GM23338 (cell line): ENCODE measurements at regions not wholly inside any gene's neighbourhood (a gene's known extent, or its start where the extent isn't known, plus 50 kb on each side); places are given as distances from the start of the nearest gene placed in this dataset.

Experiments
- ATAC-seq: fragments of 200-7000 bp; cut with Tn5 transposase; 3 replicates; pipeline ENCODE4 v1.9.1; 2020
- DNase-seq: peaks from one replicate; pipeline ENCODE4 v3.0.0-alpha.2; 2015; ENCODE audit warnings: low spot score
- H2AFZ ChIP-seq: fragments of 200-600 bp; sonication (generic); 2 replicates; pipeline ENCODE4 v1.8.0; 2016; ENCODE audit warnings: antibody characterized with exemption, mild to moderate bottlenecking, moderate library complexity
- H3F3A ChIP-seq: fragments of 200-600 bp; sonication (generic); replicated peaks from 2 replicates; pipeline ENCODE4 v1.8.0; 2017; ENCODE audit warnings: antibody characterized with exemption, mixed run types, low read depth
- H3K27ac ChIP-seq: fragments of 200-600 bp; sonication (generic); 2 replicates; pipeline ENCODE4 v1.6.1; 2016; ENCODE audit warnings: low read depth
- H3K27me3 ChIP-seq: fragments of 200-600 bp; sonication (generic); 2 replicates; pipeline ENCODE4 v1.8.0; 2016; ENCODE audit warnings: mild to moderate bottlenecking, mixed run types, moderate library complexity; ENCODE audit not compliant: insufficient read depth
- H3K36me3 ChIP-seq: fragments of 200-600 bp; sonication (generic); 2 replicates; pipeline ENCODE4 v1.8.0; 2016; ENCODE audit warnings: mild to moderate bottlenecking; ENCODE audit not compliant: insufficient read depth
- H3K4me1 ChIP-seq: fragments of 200-600 bp; sonication (generic); 2 replicates; pipeline ENCODE4 v1.8.0; 2016; ENCODE audit warnings: mild to moderate bottlenecking, moderate library complexity; ENCODE audit not compliant: insufficient read depth
- H3K4me2 ChIP-seq: fragments of 200-600 bp; sonication (generic); 2 replicates; pipeline ENCODE4 v1.7.1; 2017; ENCODE audit warnings: mixed run types
- H3K4me3 ChIP-seq: fragments of 200-600 bp; sonication (generic); 2 replicates; pipeline ENCODE4 v1.6.1; 2016; ENCODE audit warnings: mixed run types
- H3K79me2 ChIP-seq: fragments of 200-600 bp; sonication (generic); replicated peaks from 2 replicates; pipeline ENCODE4 v1.8.0; 2017; ENCODE audit warnings: mild to moderate bottlenecking; ENCODE audit not compliant: insufficient read depth
- H3K9me2 ChIP-seq: fragments of 200-600 bp; sonication (generic); 2 replicates; pipeline ENCODE4 v1.8.0; 2017; ENCODE audit not compliant: insufficient read depth
- H4K20me1 ChIP-seq: fragments of 200-600 bp; sonication (generic); replicated peaks from 2 replicates; pipeline ENCODE4 v1.8.0; 2017; ENCODE audit warnings: mild to moderate bottlenecking; ENCODE audit not compliant: insufficient read depth
- H3K27ac Mint-ChIP-seq: 2 replicates; pipeline ENCODE4 v1.8.0; 2020; ENCODE audit warnings: inconsistent platforms, mild to moderate bottlenecking, moderate library complexity, mixed read lengths
- H3K27me3 Mint-ChIP-seq: 3 replicates; pipeline ENCODE4 v1.8.0; 2022; ENCODE audit warnings: low read depth, mild to moderate bottlenecking, moderate library complexity, mixed read lengths, inconsistent platforms; ENCODE audit not compliant: insufficient read depth, poor library complexity
- H3K36me3 Mint-ChIP-seq: 3 replicates; pipeline ENCODE4 v1.8.0; 2021; ENCODE audit warnings: low read depth, mild to moderate bottlenecking, inconsistent platforms, moderate library complexity, mixed read lengths
- H3K4me1 Mint-ChIP-seq: 3 replicates; pipeline ENCODE4 v1.8.0; 2020; ENCODE audit warnings: mild to moderate bottlenecking, inconsistent platforms, mixed read lengths
- H3K4me3 Mint-ChIP-seq: 3 replicates; pipeline ENCODE4 v1.8.0; 2021; ENCODE audit warnings: moderate library complexity, mild to moderate bottlenecking, inconsistent platforms, mixed read lengths
- H3K9me3 Mint-ChIP-seq: 3 replicates; pipeline ENCODE4 v1.8.0; 2020; ENCODE audit warnings: moderate library complexity, mild to moderate bottlenecking, inconsistent platforms, mixed read lengths
- JUNB ChIP-seq: IDR thresholded peaks from one replicate; pipeline ENCODE4 v1.6.1; 2016; ENCODE audit warnings: antibody characterized with exemption; ENCODE audit not compliant: unreplicated experiment
- STAT1 ChIP-seq: IDR thresholded peaks from one replicate; pipeline ENCODE4 v1.6.1; 2016; ENCODE audit warnings: antibody characterized with exemption; ENCODE audit not compliant: unreplicated experiment
- ZNF114 ChIP-seq: fragments of 250-450 bp; sonication (Bioruptor Pico); IDR thresholded peaks from 2 replicates; pipeline ENCODE4 v1.5.0; 2020; ENCODE audit warnings: mild to moderate bottlenecking, moderate library complexity
- TF ChIP-seq, protein P1 (sequence below), 2 experiments: fragments of 200-600 bp in 1 of 2; sonication (generic) in 1 of 2; conservative IDR thresholded peaks; 2 replicates each; pipeline versions ENCODE4 v1.5.1 to v1.6.1; 2016 to 2017; ENCODE audit warnings: antibody characterized with exemption in 2 of 2, low read depth in 2 of 2, mild to moderate bottlenecking in 2 of 2, moderate library complexity in 1 of 2
- TF ChIP-seq, protein P2 (sequence below): fragments of 250-450 bp; sonication (Bioruptor Pico); IDR thresholded peaks from 2 replicates; pipeline ENCODE4 v1.5.0; 2020; ENCODE audit warnings: mild to moderate bottlenecking, moderate library complexity

DNA sequence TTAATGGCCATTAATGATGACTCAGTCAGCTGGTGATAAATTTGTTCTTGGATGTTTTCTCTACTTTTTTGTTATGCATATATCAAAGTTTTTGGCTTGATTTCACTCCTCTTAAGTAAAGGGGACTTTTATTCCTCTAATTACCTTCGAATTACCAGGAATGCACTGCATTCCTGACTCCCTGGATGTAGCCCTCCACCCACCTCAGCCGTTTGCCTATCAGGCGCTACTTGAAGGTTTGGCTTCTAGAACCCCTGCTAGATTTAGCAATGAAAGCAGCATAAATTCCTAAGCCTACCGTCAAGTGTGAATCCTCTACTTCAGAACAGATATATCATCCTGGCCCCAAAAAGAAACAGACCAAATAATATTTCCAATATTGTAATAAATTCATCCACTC is 387.8 kb upstream of the ADGRL2 start:
- Histone ChIP-seq H3K4me2 (no peak overlapping the region), H3K9me2 (no peaks in the 10 kb centered on the region), H3K79me2 (no peaks in the 10 kb centered on the region), H4K20me1 (no peaks in the 10 kb centered on the region), H3K4me1 (peaks cover 57% of the 10 kb centered on the region), H3K27me3 (no peaks in the 10 kb centered on the region), H3K36me3 (no peaks in the 10 kb centered on the region), H3K27ac (no peak overlapping the region), H3K4me3 (no peak overlapping the region), H3F3A (no peaks in the 10 kb centered on the region), H2AFZ (no peak overlapping the region)
- TF ChIP-seq, protein P1, sequence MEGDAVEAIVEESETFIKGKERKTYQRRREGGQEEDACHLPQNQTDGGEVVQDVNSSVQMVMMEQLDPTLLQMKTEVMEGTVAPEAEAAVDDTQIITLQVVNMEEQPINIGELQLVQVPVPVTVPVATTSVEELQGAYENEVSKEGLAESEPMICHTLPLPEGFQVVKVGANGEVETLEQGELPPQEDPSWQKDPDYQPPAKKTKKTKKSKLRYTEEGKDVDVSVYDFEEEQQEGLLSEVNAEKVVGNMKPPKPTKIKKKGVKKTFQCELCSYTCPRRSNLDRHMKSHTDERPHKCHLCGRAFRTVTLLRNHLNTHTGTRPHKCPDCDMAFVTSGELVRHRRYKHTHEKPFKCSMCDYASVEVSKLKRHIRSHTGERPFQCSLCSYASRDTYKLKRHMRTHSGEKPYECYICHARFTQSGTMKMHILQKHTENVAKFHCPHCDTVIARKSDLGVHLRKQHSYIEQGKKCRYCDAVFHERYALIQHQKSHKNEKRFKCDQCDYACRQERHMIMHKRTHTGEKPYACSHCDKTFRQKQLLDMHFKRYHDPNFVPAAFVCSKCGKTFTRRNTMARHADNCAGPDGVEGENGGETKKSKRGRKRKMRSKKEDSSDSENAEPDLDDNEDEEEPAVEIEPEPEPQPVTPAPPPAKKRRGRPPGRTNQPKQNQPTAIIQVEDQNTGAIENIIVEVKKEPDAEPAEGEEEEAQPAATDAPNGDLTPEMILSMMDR (conservative IDR thresholded peaks at IDR 0.05; ENCODE audit: low read depth in 2 of 2), result no peak
- TF ChIP-seq, protein P2, sequence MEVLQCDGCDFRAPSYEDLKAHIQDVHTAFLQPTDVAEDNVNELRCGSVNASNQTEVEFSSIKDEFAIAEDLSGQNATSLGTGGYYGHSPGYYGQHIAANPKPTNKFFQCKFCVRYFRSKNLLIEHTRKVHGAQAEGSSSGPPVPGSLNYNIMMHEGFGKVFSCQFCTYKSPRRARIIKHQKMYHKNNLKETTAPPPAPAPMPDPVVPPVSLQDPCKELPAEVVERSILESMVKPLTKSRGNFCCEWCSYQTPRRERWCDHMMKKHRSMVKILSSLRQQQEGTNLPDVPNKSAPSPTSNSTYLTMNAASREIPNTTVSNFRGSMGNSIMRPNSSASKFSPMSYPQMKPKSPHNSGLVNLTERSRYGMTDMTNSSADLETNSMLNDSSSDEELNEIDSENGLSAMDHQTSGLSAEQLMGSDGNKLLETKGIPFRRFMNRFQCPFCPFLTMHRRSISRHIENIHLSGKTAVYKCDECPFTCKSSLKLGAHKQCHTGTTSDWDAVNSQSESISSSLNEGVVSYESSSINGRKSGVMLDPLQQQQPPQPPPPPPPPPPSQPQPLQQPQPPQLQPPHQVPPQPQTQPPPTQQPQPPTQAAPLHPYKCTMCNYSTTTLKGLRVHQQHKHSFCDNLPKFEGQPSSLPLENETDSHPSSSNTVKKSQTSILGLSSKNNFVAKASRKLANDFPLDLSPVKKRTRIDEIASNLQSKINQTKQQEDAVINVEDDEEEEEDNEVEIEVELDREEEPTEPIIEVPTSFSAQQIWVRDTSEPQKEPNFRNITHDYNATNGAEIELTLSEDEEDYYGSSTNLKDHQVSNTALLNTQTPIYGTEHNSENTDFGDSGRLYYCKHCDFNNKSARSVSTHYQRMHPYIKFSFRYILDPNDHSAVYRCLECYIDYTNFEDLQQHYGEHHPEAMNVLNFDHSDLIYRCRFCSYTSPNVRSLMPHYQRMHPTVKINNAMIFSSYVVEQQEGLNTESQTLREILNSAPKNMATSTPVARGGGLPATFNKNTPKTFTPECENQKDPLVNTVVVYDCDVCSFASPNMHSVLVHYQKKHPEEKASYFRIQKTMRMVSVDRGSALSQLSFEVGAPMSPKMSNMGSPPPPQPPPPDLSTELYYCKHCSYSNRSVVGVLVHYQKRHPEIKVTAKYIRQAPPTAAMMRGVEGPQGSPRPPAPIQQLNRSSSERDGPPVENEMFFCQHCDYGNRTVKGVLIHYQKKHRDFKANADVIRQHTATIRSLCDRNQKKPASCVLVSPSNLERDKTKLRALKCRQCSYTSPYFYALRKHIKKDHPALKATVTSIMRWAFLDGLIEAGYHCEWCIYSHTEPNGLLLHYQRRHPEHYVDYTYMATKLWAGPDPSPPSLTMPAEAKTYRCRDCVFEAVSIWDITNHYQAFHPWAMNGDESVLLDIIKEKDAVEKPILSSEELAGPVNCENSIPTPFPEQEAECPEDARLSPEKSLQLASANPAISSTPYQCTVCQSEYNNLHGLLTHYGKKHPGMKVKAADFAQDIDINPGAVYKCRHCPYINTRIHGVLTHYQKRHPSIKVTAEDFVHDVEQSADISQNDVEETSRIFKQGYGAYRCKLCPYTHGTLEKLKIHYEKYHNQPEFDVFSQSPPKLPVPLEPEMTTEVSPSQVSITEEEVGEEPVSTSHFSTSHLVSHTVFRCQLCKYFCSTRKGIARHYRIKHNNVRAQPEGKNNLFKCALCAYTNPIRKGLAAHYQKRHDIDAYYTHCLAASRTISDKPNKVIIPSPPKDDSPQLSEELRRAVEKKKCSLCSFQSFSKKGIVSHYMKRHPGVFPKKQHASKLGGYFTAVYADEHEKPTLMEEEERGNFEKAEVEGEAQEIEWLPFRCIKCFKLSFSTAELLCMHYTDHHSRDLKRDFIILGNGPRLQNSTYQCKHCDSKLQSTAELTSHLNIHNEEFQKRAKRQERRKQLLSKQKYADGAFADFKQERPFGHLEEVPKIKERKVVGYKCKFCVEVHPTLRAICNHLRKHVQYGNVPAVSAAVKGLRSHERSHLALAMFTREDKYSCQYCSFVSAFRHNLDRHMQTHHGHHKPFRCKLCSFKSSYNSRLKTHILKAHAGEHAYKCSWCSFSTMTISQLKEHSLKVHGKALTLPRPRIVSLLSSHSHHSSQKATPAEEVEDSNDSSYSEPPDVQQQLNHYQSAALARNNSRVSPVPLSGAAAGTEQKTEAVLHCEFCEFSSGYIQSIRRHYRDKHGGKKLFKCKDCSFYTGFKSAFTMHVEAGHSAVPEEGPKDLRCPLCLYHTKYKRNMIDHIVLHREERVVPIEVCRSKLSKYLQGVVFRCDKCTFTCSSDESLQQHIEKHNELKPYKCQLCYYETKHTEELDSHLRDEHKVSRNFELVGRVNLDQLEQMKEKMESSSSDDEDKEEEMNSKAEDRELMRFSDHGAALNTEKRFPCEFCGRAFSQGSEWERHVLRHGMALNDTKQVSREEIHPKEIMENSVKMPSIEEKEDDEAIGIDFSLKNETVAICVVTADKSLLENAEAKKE, result peak; percentile 34; the same call in 1 of the 2 replicates
- no peak overlapping the region for H3K4me3 Mint-ChIP-seq
- no peaks in the 10 kb centered on the region for H3K27me3 Mint-ChIP-seq
- no peaks in the 10 kb centered on the region for H3K36me3 Mint-ChIP-seq
- no peaks in the 10 kb centered on the region for H3K9me3 Mint-ChIP-seq
- H3K4me1 Mint-ChIP-seq, result peaks cover 60% of the 10 kb centered on the region
- peak overlapping the region; percentile 46 for H3K27ac Mint-ChIP-seq
- DNase-seq (peak; percentile 80), ATAC-seq (peak; percentile 67)

GRCh38 chr1:81410941-81411340 is 389.8 kb upstream of the ADGRL2 start:
- Mint-ChIP-seq H3K27ac (no peak overlapping the region), H3K36me3 (no peaks in the 10 kb centered on the region), H3K4me1 (peaks cover 80% of the 10 kb centered on the region), H3K4me3 (no peak overlapping the region), H3K27me3 (peaks cover 2% of the 10 kb centered on the region), H3K9me3 (no peaks in the 10 kb centered on the region)
- H3K4me3 ChIP-seq, result no peak overlapping the region
- no peak overlapping the region for H3K4me2 ChIP-seq
- DNase-seq, result no peak
- no peak overlapping the region for H2AFZ ChIP-seq
- H3K36me3 ChIP-seq, result no peaks in the 10 kb centered on the region
- no peak overlapping the region for H3K27ac ChIP-seq
- H3K27me3 ChIP-seq, result no peaks in the 10 kb centered on the region
- no peaks in the 10 kb centered on the region for H4K20me1 ChIP-seq
- H3K9me2 ChIP-seq, result no peaks in the 10 kb centered on the region
- TF ChIP-seq STAT1, result no peak
- TF ChIP-seq ZNF114, result no peak
- TF ChIP-seq, protein P2, result no peak
- no peak for TF ChIP-seq JUNB
- no peak for ATAC-seq
- H3K4me1 ChIP-seq, result peaks cover 77% of the 10 kb centered on the region
- no peaks in the 10 kb centered on the region for H3K79me2 ChIP-seq
- no peaks in the 10 kb centered on the region for H3F3A ChIP-seq
